ENCODE measurements at regions not wholly inside any gene's neighbourhood (a gene's known extent, or its start where the extent isn't known, plus 50 kb on each side); places are given as distances from the start of the nearest gene placed in this dataset.

DNA sequence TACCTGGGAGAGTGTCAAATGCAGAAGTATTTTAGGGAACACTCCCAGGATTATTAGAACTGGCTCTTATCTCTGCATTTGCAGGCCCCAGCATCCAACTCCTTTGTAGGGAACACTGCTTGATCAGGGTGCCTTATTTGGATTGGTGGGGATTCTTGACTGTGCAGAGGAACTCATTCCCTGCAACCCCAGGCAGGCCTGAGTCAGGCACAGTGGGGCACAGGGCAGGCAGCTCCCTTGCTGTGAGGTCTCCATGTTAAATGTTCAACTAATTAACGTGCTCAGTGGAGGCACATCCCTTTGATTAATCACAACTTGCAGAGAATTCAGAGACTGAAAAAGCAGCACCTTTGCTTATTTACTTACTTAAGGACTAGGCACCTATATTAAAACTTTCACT, 102.3 kb upstream of the TENM4 start:
- no peaks in the 10 kb centered on the region for H3K9me3 ChIP-seq
- H3K27me3 ChIP-seq: no peaks in the 10 kb centered on the region
- H3K27ac ChIP-seq: no peak overlapping the region
- WGBS, 2 donors: 67 to 88% methylated on average over 1 of the region's 1 CpG
- no peak overlapping the region for H3K4me3 ChIP-seq
- intact Hi-C loops (cut with DNase I): no loop called here
- TF ChIP-seq, protein P1, sequence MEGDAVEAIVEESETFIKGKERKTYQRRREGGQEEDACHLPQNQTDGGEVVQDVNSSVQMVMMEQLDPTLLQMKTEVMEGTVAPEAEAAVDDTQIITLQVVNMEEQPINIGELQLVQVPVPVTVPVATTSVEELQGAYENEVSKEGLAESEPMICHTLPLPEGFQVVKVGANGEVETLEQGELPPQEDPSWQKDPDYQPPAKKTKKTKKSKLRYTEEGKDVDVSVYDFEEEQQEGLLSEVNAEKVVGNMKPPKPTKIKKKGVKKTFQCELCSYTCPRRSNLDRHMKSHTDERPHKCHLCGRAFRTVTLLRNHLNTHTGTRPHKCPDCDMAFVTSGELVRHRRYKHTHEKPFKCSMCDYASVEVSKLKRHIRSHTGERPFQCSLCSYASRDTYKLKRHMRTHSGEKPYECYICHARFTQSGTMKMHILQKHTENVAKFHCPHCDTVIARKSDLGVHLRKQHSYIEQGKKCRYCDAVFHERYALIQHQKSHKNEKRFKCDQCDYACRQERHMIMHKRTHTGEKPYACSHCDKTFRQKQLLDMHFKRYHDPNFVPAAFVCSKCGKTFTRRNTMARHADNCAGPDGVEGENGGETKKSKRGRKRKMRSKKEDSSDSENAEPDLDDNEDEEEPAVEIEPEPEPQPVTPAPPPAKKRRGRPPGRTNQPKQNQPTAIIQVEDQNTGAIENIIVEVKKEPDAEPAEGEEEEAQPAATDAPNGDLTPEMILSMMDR (IDR thresholded peaks at IDR 0.05): no peak
- TF ChIP-seq POLR2A (IDR thresholded peaks at IDR 0.05): no peak
- H3K4me1 ChIP-seq: peaks cover 0 to 23% (median 4%) of the 10 kb centered on the region in 3 donors
- H3K36me3 ChIP-seq: no peaks in the 10 kb centered on the region
- DNase-seq: no peak

DNA sequence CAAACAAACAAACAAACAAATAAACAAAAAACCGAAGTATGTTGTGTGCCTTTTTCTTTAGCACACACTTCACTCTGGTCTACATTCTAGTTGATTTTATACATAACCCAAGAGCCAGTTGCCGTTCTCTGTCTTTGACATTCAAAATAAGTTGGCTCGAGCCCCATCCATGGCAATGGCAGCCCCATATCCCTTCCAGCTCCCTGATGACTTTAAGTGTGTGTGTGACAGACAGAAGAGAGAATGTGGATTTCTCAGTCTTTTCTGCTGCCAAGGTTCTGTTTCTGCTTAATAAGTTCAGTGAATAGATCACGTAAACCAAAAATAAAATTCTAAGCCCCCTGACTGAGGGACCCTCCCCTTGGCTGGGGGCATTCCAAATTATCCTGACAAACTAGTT, 100.6 kb upstream of the TENM4 start:
- Histone ChIP-seq H3K4me3 (no peak overlapping the region), H3K4me1 (peaks cover 0 to 22% (median 4%) of the 10 kb centered on the region in 3 donors), H3K27me3 (no peaks in the 10 kb centered on the region), H3K9me3 (no peaks in the 10 kb centered on the region), H3K36me3 (no peaks in the 10 kb centered on the region), H3K27ac (no peak overlapping the region)
- intact Hi-C loops (cut with DNase I): no loop called here
- TF ChIP-seq, protein P1 (IDR thresholded peaks at IDR 0.05): no peak
- TF ChIP-seq POLR2A (IDR thresholded peaks at IDR 0.05): no peak
- 73 to 77% methylated on average over 4 of the region's 4 CpGs for WGBS, 2 donors
- DNase-seq: no peak

DNA sequence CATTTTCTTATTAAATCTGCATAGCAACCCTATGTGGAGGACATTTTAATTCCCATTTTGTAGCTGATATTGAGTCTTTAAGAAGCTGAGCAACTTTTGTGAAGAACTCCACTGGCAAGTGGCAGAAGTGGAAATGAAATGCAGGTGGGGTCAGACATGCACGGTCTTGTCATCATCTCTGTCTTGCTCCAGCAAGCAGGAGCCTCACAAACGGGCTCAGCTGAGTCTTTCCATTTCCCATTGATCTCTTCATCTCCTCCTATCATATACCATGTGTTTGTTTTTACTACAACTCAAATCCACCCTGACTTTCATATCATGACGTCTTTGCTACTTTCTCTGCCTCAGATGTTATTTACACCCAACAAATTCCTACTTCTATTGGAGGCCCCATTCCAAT, 97.9 kb upstream of the TENM4 start:
- H3K9me3 ChIP-seq: no peaks in the 10 kb centered on the region
- TF ChIP-seq, protein P1 (IDR thresholded peaks at IDR 0.05): no peak
- TF ChIP-seq POLR2A (IDR thresholded peaks at IDR 0.05): no peak
- no peaks in the 10 kb centered on the region for H3K36me3 ChIP-seq
- no peak for DNase-seq
- WGBS, 2 donors: 20 to 38% methylated on average over 3 of the region's 3 CpGs
- peak overlapping the region in 1 of 4 donors; percentile 46 for H3K27ac ChIP-seq
- no peak overlapping the region for H3K4me3 ChIP-seq
- intact Hi-C loops (cut with DNase I): no loop called here
- H3K4me1 ChIP-seq: peaks cover 0 to 18% (median 4%) of the 10 kb centered on the region in 3 donors
- no peaks in the 10 kb centered on the region for H3K27me3 ChIP-seq

DNA sequence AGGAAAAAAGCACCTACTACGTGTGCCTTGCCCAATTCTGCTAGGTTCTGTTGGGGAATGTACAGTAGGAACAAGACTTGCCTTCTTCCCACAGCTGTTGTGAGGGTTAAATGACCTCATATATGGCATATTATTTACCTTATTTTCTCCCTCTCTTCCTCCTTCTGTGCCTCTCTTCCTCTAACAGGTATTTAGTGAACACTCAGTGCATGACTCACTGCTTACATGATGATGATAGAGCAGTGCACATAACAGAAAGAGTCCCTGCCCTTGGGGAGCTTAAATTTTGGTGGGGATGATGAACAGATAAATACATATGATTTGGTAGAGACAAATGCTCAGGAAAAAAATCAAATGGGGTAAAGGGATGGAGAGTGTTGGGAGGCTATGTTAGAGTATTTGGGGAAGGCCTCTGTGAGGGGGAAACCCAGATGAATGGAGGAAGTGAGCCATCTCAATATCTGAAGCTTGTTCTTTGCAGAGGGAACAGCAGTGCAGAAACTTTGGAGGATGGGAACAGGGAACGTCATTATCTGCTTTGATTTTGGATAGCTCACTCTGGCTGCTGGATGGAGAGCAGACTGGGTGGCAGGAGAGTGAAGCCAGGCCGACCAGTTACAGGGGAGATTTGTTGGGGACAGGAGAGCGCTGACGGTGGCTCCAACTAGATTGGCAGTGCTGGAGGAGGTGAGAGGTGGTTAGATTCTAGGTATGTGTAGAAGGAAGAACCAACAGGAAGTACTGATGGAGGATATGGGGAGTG, 95.5 kb upstream of the TENM4 start:
- Histone ChIP-seq H3K27me3 (no peaks in the 10 kb centered on the region), H3K36me3 (no peaks in the 10 kb centered on the region), H3K4me1 (peaks cover 0 to 18% (median 4%) of the 10 kb centered on the region in 3 donors), H3K4me3 (no peak overlapping the region), H3K9me3 (no peaks in the 10 kb centered on the region), H3K27ac (no peak overlapping the region)
- no peak for TF ChIP-seq POLR2A (IDR thresholded peaks at IDR 0.05)
- TF ChIP-seq, protein P1 (IDR thresholded peaks at IDR 0.05): no peak
- intact Hi-C loops (cut with DNase I): no loop called here
- no peak for DNase-seq
- WGBS, 2 donors: 67 to 78% methylated on average over 5 of the region's 5 CpGs

DNA sequence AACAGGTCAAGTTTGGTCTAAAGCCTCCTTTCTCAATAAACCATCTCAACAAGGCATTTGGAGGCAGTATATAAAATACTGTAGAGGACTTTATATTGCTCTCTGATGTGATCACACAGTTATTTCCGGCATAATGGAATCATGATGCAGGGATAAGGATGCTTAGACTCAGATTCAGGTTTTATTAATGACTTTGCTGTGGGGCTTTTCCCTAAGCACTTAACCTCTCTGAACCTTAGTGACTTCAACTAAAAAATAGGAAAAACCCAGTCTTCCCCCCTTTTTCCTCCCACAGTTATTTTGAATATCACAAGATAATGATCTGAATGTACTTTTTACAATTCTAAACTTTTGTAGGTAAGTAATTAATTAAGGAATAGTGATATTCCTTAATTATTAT, 94.8 kb upstream of the TENM4 start:
- intact Hi-C loops (cut with DNase I): no loop called here
- TF ChIP-seq POLR2A (IDR thresholded peaks at IDR 0.05): no peak
- TF ChIP-seq, protein P1 (IDR thresholded peaks at IDR 0.05): no peak
- Histone ChIP-seq H3K36me3 (no peaks in the 10 kb centered on the region), H3K4me1 (peaks cover 0 to 18% (median 4%) of the 10 kb centered on the region in 3 donors), H3K4me3 (no peak overlapping the region), H3K9me3 (no peaks in the 10 kb centered on the region), H3K27ac (no peak overlapping the region), H3K27me3 (no peaks in the 10 kb centered on the region)
- 71 to 86% methylated on average over 1 of the region's 1 CpG for WGBS, 2 donors
- DNase-seq: no peak
